ENCODE measurements at regions not wholly inside any gene's neighbourhood (a gene's known extent, or its start where the extent isn't known, plus 50 kb on each side); places are given as distances from the start of the nearest gene placed in this dataset.

GRCh38 chr13:111909971-111910671 is 156.8 kb upstream of the SOX1 start:
- H3K9me3 ChIP-seq (ENCODE audit: insufficient read depth in 2 of 2, low read depth in 1 of 2, low read length in 1 of 2) = no peaks in the 10 kb centered on the region
- DNase-seq (ENCODE audit: low read depth in 1 of 2, low spot score in 2 of 2) (peak in 1 of 2 experiments; percentile 22), FAIRE-seq (no peak)
- no peak overlapping the region for H3K4me2 ChIP-seq (ENCODE audit: insufficient read depth in 1 of 2, low read depth in 2 of 2, low read length in 2 of 2)
- no peak overlapping the region for H2BK120ac ChIP-seq (replicated peaks; ENCODE audit: low read depth, low read length)
- no peak overlapping the region for H3K14ac ChIP-seq (ENCODE audit: insufficient read length)
- H3K23me2 ChIP-seq (ENCODE audit: low read depth, low read length) = no peaks in the 10 kb centered on the region
- no peak overlapping the region for H2BK5ac ChIP-seq (ENCODE audit: low read depth, low read length)
- no peak overlapping the region for H4K5ac ChIP-seq (ENCODE audit: insufficient read length, low read depth, low read length)
- no peak overlapping the region for H3K23ac ChIP-seq (ENCODE audit: insufficient read length)
- H3K27ac ChIP-seq (ENCODE audit: low read depth, low read length) = no peak overlapping the region
- no peak overlapping the region for H2AK5ac ChIP-seq (ENCODE audit: low read depth, low read length)
- no peaks in the 10 kb centered on the region; a peak in 1 of 7 replicates for H3K27me3 ChIP-seq (replicated peaks in 1 of 4; ENCODE audit: control insufficient read depth in 3 of 4, extremely low read depth in 1 of 4, insufficient read depth in 3 of 4, low read length in 3 of 4)
- H2BK20ac ChIP-seq (ENCODE audit: low read length) = no peak overlapping the region
- H3K36me3 ChIP-seq (ENCODE audit: control insufficient read depth in 2 of 4, insufficient read depth in 4 of 4, low read length in 3 of 4) = no peaks in the 10 kb centered on the region
- H3K9ac ChIP-seq (replicated peaks in 1 of 4; ENCODE audit: extremely low read depth in 1 of 4, low read depth in 3 of 4, low read length in 3 of 4) = no peak overlapping the region
- no peak overlapping the region for H4K8ac ChIP-seq (ENCODE audit: extremely low read depth, insufficient read depth, low read length)
- no peak overlapping the region for H3K18ac ChIP-seq (ENCODE audit: extremely low read depth, low read length)
- H3K4ac ChIP-seq (replicated peaks; ENCODE audit: insufficient read length, low read depth, low read length) = no peak overlapping the region
- H3K79me1 ChIP-seq (ENCODE audit: low read depth, low read length) = no peaks in the 10 kb centered on the region
- no peak overlapping the region for H4K91ac ChIP-seq (replicated peaks; ENCODE audit: insufficient read length, low read length)
- no peak overlapping the region for H2BK12ac ChIP-seq (ENCODE audit: low read depth, low read length)
- H2BK15ac ChIP-seq (ENCODE audit: low read length) = no peak overlapping the region
- no peaks in the 10 kb centered on the region for H3K79me2 ChIP-seq (ENCODE audit: control insufficient read depth in 1 of 2, insufficient read depth in 2 of 2, low read length in 2 of 2)
- no peaks in the 10 kb centered on the region for H4K20me1 ChIP-seq (replicated peaks in 1 of 2; ENCODE audit: control insufficient read depth in 1 of 2, insufficient read depth in 2 of 2, low read length in 2 of 2)
- ChIA-PET POLR2A (ENCODE audit: partially characterized antibody) (no interaction called here), CTCF (ENCODE audit: partially characterized antibody) (interaction anchor here (0.6 kb wide), 1 partner anchor 153 kb away, joined by 3 read pairs; no protein-coding TSS in a partner anchor)
- H3K4me3 ChIP-seq (ENCODE audit: extremely low read depth in 1 of 4, insufficient read depth in 2 of 4, low read depth in 3 of 4, low read length in 4 of 4) = no peak overlapping the region
- WGBS, 2 experiments (ENCODE audit: extremely low coverage in 1 of 2, insufficient coverage in 1 of 2, insufficient read length in 1 of 2, insufficient replicate concordance in 2 of 2, low coverage in 1 of 2, low lambda C conversion rate in 2 of 2, missing lambda C conversion rate in 1 of 2) = 89% methylated on average over 15 of the region's 16 CpGs; no CpG with 5 or more reads in 1 of the 2 experiments
- H3K56ac ChIP-seq (replicated peaks; ENCODE audit: insufficient read length, low read depth, low read length) = no peak overlapping the region
- no peak overlapping the region for H2AFZ ChIP-seq (ENCODE audit: low read length)
- H3K4me1 ChIP-seq (replicated peaks in 1 of 4; ENCODE audit: control insufficient read depth in 3 of 4, insufficient read depth in 4 of 4, low read length in 3 of 4) = no peaks in the 10 kb centered on the region
- no peak for TF ChIP-seq RBBP5 (IDR thresholded peaks at IDR 0.05; ENCODE audit: borderline replicate concordance, low read depth, low read length)
- no peak for TF ChIP-seq TAF1 (IDR thresholded peaks at IDR 0.05; ENCODE audit: low read depth, low read length)
- no peak for TF ChIP-seq BRCA1 (IDR thresholded peaks at IDR 0.05; ENCODE audit: low read depth, low read length)
- no peak for TF ChIP-seq SIRT6 (IDR thresholded peaks at IDR 0.05; ENCODE audit: low read length)
- no peak for TF ChIP-seq SP4 (IDR thresholded peaks at IDR 0.05; ENCODE audit: low read length)
- no peak for TF ChIP-seq GTF2F1 (IDR thresholded peaks at IDR 0.05; ENCODE audit: borderline replicate concordance, low read depth, low read length)
- no peak for TF ChIP-seq FOSL1 (IDR thresholded peaks at IDR 0.05; ENCODE audit: insufficient read depth, low read depth, low read length)
- no peak for TF ChIP-seq EZH2 (IDR thresholded peaks at IDR 0.05; ENCODE audit: low read depth, low read length, severe bottlenecking)
- no peak for TF ChIP-seq CEBPB (IDR thresholded peaks at IDR 0.05; ENCODE audit: low read depth, low read length)
- TF ChIP-seq CTBP2 (IDR thresholded peaks at IDR 0.05; ENCODE audit: borderline replicate concordance, insufficient read depth, insufficient read length, low read length) = no peak
- TF ChIP-seq NRF1 (IDR thresholded peaks at IDR 0.05; ENCODE audit: low read depth, low read length) = no peak
- no peak for TF ChIP-seq EP300 (IDR thresholded peaks at IDR 0.05; ENCODE audit: borderline replicate concordance in 1 of 2, low read depth in 2 of 2, low read length in 2 of 2)
- TF ChIP-seq CHD2 (IDR thresholded peaks at IDR 0.05; ENCODE audit: low read length) = no peak
- TF ChIP-seq EGR1 (IDR thresholded peaks at IDR 0.05; ENCODE audit: borderline replicate concordance, low read depth, low read length) = no peak
- TF ChIP-seq SP1 (IDR thresholded peaks at IDR 0.05; ENCODE audit: low read depth, low read length) = no peak
